ENCODE measurements at regions not wholly inside any gene's neighbourhood (a gene's known extent, or its start where the extent isn't known, plus 50 kb on each side); places are given as distances from the start of the nearest gene placed in this dataset.

- DNase-seq = no peak
Observed at GRCh38 chr11:134677397-134677822, 265.4 kb upstream of the B3GAT1 start.

GRCh38 chr11:134676516-134677287, 264.7 kb upstream of the B3GAT1 start:
- DNase-seq = no peak

- no peak for DNase-seq
Observed at GRCh38 chr11:134675983-134676382, 263.9 kb upstream of the B3GAT1 start.

GRCh38 chr11:134674974-134675373, 262.9 kb upstream of the B3GAT1 start:
- DNase-seq = no peak

- no peak for DNase-seq
Observed at GRCh38 chr11:134670961-134671370, 258.9 kb upstream of the B3GAT1 start.

- no peak for DNase-seq
Observed at GRCh38 chr11:134670247-134670782, 258.3 kb upstream of the B3GAT1 start.

GRCh38 chr11:134669796-134670195, 257.8 kb upstream of the B3GAT1 start:
- no peak for DNase-seq

GRCh38 chr11:134668796-134669195, 256.8 kb upstream of the B3GAT1 start:
- no peak for DNase-seq

- no peak for DNase-seq
Observed at GRCh38 chr11:134668076-134668475, 256.0 kb upstream of the B3GAT1 start.

- DNase-seq = no peak
Observed at GRCh38 chr11:134667505-134667904, 255.5 kb upstream of the B3GAT1 start.

- no peak for DNase-seq
Observed at GRCh38 chr11:134667175-134667500, 255.1 kb upstream of the B3GAT1 start.

GRCh38 chr11:134666273-134667174, 254.5 kb upstream of the B3GAT1 start:
- no peak for DNase-seq

- DNase-seq = no peak
Observed at GRCh38 chr11:134665571-134666270, 253.7 kb upstream of the B3GAT1 start.

GRCh38 chr11:134665188-134665535, 253.1 kb upstream of the B3GAT1 start:
- DNase-seq = no peak

- no peak for DNase-seq
Observed at GRCh38 chr11:134664447-134665187, 252.6 kb upstream of the B3GAT1 start.

- DNase-seq = no peak
Observed at GRCh38 chr11:134663506-134664313, 251.7 kb upstream of the B3GAT1 start.

- no peak for DNase-seq
Observed at GRCh38 chr11:134662629-134663360, 250.8 kb upstream of the B3GAT1 start.

GRCh38 chr11:134661660-134662059, 249.6 kb upstream of the B3GAT1 start:
- no peak for DNase-seq

- DNase-seq = no peak
Observed at GRCh38 chr11:134660416-134660815, 248.4 kb upstream of the B3GAT1 start.

- no peak for DNase-seq
Observed at GRCh38 chr11:134659882-134660281, 247.8 kb upstream of the B3GAT1 start.
